Ecto neural progenitor cell (in vitro differentiated cells): ENCODE measurements at regions not wholly inside any gene's neighbourhood (a gene's known extent, or its start where the extent isn't known, plus 50 kb on each side); places are given as distances from the start of the nearest gene placed in this dataset.

Experiments
- DNase-seq: peaks from one replicate; pipeline ENCODE4 v3.0.0-alpha.2; 2018; ENCODE audit warnings: low spot score

DNA sequence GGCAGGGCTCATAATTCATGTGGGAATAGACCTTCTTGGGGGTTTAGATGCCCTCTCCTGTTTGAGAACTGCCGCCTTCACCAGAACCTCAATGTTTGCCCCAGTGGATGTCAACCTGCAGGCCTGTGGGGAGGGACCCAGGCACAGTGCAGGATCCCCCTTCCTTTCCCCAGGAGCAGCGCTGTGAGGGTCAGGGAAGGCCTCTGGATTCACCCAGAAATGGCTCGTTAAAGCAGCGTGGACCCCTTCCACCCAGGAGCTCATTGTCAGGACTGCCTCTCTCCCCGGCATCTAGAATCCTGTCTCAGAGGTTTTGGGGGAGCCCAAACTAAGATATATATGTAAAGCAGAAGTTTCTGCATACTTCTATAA lies 188.3 kb downstream of the GADD45G start:
- DNase-seq = no peak

DNA sequence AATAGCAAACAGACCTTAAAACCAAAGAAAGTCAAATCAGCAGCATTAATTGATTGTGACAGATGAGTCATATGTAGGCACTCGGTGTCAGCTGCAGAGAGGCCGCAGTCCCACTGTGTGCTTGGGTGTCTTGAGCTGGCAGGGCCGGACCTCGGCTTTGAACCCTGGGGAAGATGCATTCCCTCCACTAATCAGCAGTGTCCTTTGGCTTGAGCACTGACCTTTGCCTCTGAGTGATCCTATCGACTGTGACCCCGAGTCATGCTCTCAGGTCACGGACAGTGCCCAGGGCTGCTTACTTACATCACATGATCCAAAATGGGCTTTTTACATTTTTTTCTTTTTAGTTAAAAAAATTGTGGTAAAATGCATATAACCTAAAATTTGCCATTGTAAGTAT lies 188.7 kb downstream of the GADD45G start:
- DNase-seq = no peak

DNA sequence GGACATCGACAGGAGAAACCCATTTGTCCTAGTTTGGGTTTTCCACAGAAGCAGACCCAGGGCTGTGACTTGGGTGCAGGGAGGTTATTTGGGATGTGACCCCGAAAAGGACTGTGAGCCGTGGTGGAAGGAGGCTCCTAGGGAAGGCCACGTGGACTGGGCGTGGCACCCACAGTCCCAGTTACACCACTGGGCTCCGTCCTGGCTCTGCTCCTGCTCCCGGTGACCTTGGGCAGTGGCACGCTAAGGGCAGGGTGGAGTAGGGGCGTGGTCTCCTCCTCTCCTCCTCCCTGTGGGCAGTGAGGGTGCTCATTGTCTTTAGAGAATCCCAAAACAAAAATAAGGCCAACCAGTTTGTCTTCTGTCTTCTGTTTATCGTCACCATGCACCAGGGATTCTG lies 190.1 kb downstream of the GADD45G start:
- DNase-seq = no peak

DNA sequence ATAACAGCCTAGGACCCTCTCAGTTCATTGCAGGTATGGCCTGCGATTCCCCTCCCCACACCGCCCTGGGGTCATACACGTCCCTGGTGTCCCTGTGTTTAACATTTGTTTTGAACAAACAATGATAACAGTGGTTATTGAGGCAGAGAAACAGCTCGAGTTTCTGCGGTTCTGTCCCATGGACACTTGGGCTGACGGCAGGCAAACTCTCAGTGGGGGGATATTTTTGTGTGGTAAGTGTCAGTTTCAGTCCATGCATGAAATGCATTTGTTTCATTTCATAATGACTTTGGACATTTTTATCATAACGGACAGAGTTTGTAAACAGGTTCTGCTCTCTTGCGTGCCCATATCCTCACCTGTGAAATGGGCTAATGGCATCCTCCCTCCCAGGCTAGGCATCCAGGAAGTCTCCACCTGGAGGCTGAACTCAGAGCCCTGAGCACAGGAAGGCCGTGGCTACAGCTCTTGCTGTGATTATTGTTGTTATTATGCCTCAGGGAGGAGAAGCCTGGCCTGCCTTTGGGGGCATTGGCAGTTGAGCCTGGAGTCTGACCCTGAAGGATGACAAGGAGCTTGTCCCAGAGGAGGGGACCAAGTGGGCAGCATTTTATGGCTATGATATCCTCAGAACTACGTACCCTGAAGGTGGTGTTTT lies 190.9 kb downstream of the GADD45G start:
- DNase-seq = no peak

DNA sequence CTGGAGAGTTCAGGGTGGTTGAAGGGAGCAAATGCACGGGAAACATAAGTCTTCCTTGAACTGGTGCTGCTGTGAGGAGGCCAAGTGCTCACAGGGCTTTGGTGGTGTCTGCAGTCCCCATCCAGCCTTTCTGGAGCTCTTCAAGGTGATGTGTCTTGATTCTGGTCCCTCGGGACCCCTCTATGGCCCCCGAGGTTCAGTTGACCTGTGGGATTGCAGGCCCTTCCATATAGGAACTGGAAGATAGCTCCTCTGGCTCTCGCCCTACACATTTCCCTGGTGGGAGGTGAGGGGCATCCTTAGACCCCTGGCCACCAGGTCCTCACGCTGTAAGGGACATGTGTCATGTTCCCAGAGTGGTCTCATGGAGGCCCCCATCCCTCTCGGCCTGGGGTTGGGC lies 191.8 kb downstream of the GADD45G start:
- DNase-seq = no peak

DNA sequence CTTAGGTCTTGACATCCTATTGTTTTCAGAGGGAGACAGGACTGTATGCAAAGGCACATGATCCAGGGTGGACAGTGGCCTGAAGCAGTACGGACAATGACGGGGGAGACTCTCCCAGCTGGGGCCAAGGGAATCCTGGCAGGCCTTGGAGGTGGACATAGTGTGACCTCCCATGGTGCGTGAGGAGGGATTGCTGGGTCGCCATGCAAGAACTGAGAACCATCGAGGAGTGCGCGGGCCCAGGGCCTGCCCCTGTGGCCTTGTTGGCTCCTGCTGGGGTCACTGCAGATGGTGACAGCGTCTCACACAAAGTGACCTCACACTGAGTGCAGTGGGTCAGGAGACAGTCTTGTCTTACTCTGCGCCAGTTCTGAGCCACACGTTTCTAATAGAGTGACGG lies 192.4 kb downstream of the GADD45G start:
- no peak for DNase-seq

DNA sequence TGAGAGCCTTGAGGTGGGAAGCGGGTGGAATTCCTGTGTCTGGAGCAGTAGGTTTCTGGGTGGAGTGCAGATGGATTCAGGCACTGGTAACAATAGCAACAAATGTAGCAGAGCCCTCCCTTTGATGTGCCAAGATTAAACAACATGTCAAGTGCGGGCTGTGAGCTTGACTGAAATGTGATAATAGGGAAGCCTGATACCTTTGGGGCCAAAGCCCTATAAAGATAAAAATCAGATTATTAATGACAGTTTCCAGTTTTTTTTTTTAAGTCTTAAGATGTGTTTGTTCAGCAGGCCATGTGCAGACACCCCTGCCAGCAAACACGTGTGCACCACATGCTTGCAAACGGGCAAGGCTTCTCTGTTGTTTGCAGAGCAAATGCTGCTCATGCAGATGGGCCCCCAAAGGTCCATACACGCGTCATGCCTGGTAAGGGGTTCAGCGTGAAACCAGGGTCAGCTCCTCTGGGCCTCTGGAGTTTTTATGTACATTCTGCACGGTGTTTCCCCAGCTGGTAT lies 193.2 kb downstream of the GADD45G start:
- DNase-seq = no peak

DNA sequence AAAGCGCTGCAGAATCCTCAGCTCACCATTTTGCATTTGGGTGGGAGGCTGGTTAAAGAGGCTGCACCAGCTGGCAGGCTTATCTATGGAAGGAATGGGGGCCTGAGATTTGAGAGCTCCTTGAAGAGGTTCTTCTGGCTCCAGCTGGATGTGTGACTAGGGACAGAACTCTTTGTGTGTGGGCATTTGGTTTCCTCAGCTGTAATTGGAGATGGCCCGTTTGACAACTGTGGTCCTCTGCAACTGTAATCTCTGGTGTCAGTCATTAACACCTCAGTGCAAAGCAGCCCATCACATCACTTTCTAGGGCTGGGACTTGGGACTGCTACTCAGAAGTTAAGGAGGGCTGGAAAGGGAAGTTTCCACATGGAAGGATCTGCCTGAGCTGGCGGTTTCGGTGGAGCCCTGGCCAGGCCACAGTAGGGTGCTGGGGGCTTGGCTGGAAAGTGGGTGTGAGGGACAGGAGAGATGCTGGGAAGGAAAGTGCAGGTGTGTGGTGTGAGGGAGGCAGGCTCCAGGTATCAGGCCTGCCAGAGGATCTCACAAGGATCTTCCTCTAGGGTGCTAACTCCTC lies 193.8 kb downstream of the GADD45G start:
- DNase-seq = no peak

DNA sequence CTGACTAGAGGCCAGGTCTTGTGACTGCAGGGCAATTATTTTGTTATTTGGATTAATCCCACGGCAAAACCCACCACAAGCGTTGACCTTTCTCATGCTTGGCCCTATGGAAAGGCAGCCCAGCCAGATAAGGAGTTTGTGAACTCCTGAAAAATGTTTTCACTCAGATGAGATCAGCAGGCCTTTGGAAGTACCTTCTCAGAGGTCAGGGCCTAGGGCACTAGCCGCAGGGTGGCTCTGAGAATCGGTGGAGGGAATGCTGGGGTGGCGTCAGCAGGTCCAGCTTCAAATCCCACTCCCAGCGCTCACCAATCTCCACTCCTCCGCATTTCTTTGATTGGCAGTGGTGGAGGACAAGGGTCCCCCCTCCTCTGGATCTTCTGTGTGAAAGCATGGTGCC lies 194.4 kb downstream of the GADD45G start:
- no peak for DNase-seq

DNA sequence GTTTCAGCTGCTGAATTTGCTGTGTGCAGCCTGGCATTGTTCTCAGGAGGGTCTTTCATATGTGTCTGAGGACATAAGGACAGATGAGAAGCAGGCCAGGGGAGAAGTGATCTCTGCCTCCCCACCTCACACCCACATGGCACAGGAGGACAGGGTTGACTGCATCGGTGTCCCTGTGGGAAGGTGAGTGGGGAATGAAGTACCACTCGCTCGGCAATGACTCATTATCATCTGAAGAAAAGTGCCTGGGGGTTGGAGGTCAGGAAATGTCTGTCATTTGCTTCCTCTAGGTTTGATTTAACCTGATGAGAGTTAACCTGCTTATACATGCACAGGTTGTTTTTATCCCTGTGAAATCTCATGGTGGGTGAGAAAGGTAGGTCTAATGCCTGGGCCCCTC lies 195.0 kb downstream of the GADD45G start:
- no peak for DNase-seq

DNA sequence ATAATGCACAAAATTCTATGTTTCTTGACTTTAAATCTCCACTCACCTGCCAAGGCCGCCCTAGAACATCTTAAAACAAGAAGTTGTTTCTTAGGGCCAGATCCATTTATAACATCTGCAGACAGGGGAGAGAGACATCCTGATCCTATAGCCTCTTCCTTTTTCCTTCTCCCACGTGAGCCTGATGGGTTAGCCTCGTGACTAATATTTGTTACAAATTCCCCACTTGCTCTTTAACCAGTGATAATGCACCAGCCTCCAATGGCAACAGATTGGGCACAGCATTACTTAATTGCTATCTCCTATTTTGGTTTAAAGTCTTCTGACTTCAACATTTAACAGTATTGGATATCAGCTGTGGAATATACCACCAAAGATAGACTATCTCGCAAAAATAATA lies 196.5 kb downstream of the GADD45G start:
- no peak for DNase-seq

DNA sequence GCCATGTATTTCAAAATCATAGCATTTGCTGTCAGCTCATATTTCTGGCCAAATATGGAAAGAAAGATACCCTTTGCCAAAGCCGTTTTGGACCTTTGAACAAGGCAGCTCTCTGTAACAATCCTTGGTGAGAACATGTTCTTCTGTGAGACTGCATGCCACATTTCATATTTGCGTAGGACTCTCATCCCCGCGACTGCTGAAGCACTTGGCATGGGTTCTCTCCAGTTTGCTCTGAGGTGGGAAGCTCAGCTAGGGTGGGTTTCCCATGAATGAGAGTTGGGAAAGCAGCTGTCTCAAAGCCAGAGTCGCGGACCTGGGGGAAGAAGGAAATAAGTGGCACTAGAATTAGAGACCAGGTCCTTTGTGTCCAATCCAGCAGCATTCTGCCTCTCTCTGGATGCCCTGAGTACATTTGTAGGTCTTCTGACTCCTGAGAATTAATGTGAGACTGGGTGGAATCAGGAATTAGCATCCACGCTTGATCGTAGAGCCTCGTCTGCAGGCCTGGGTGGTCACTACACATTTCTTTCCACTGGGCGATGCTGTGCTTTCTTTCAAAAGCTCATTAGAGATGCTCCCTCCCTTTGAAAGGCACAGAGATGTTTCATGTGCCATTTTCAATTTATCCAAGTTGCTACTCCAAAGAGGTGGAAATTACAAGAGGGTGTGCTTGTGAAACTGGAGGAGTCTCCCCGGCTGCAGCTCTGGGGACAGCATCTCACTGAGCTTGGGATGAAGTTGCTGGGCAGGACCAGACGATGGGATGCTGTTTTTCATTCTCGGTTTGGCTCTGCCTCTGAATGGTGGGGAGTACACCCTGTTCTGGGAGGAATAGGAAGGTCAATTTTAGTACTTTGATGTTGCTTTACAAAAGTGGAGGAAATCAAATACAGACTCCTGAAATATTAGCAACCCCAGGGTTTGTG lies 197.2 kb downstream of the GADD45G start:
- DNase-seq = no peak

DNA sequence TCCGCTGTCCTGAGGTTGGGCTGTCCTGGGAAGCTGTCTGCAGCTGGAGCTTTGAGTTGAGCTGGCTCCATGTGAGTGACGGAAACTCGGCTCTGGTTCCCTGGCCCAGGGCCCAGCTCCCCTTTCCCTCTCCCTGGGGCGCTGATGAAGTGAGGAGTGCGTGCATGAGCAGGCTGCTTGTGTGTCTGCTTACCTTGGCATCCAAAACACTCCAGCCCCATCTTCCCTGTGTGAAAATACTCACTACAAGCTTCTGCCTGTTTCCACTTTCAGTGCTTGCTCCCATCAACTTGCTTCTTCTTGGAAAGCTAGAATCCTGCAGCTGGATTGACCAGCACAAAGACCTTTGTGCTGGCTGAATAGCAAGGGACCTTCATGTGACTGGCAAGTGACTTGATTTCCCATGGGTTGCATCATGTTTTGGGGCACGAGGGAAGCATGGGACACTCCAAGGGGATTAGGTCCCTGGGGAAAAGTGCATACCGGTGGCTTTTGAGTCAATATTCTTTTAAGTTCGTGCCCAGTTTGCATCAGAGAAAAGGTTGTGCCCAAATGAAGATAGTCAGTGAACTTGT lies 198.1 kb downstream of the GADD45G start:
- no peak for DNase-seq

DNA sequence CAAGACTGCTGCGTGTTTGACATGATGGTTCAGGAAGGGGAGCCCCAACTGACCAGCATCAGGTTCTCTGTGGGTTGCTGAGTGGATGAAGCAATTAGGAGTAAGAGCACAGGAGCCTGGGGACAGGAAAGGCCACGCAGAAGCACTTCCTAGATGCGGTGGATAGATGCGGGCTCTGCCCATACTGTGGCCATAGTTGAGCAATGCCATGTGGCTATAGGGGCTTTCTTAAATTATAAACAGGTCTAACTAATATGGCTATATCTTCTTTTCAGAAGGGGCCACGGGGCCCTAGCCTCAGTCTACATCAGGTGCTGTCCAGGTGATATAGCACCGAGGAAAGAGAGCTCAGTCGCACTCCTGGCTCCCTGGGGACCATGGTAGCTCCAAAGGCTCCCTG lies 198.6 kb downstream of the GADD45G start:
- no peak for DNase-seq

DNA sequence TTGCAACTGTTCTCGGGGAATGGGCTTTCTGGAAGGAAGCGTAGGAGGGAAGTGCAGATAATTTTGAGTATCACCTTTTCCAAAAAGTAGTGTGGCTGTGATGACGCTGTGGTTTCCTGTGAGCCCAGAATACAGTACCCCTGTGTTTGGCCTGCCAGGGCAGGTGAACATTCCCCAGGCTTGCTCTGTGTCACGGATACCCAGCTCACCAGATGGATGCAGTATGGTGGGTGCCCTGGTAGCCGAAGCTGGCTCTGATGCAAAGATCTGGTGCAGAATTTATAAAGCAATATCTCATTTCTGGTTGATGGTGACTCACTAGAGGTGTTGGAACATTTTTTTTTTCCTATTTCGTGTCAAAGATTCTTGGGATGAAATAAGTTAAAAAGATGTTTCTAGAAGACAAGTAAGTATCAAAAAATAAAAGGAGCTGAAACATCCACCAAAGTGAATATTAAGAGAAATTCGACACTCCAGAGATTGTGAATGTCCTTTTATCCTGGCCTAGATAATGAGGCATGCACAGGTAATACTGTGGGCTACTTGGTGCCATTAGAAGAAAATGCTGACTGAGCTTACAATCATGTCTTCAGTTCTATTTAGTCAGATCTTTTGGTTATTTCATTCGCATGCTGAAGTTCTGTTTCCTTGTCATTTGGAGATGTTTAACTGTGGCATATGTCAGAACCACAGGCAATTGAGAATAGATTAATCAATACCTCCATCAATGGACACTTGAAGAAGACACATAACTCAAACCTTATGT lies 200.1 kb downstream of the GADD45G start:
- DNase-seq = no peak

DNA sequence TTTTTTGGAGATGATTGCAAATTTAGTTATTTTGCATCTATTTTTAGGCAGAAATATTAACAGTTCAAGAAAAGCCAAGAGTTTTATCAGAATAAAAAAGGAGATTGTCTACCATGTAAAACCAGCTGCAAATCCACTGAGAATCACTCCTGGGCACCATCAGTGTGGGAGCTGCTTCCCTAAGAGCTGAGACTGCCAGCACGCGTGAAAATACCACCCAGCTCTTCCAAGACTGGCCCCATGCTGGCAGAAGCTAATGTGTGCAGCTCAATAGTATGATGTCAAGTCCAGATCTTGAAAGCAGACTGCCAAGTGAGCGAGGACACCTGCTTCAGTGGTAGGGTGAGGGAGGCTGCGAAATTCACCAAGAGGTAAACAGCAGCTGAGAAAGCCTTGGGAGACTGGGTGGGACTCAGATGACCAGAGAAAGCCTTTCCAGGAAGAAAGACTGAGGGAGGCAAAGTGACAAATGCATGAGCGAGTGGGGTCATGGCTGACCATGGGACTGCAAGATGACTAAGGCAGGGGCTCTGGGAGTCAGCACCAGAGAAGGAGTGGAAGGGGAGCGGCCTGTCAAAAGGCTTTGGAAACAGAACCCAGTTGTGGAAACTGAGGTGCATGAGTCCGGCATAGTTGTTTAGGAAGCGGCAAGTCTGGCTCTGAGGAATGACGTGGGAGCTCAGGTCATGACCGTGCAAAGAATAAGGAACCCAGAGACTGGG lies 200.9 kb downstream of the GADD45G start:
- peak; percentile 27 for DNase-seq

DNA sequence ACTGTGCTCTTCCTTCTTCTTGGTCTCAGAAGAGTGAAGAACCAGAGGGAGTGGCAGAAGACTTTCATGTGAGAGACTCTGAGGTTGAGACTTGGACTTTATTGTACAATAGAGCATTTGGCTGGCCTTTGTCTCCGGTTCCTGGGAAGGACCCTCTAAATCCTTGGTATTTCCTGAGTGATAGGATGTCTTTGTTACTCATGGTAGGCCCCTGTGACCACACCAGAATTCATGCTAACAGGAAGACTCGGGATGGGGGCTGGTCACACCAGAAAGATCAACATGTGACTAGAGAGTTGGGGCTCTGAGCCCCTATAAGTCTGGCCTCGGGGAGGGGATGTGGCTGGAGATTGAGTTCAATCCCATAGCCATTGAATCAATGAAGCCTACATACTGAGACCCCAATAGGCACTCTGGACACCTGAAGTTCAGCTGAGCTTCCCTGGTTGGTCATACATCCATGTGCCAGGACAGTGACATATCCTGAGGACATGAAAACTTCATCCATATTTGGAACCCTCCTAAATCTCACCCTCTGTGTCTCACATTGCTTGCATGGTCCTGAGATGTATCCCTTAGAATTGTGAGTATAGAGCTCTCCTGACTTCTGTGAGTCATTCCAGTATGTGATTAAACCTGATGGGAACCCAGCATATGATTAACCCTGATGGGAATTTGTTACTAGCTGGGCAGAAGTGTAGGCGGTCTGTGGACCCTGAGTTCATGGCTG lies 201.7 kb downstream of the GADD45G start:
- DNase-seq = no peak

DNA sequence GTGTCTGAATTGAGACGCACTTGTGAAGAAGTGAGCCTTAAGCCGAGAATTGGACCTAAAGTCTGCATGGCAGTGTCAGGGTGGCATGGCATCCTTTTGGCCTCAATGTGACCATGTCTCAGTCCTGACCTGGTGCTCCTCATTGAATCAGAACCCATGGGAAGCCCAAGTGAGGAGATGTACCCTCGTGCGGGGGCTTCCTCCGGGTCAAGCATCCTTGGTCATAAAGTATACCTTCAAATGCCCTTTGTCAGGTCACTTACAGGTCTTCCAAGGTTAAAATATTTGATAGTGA lies 202.2 kb downstream of the GADD45G start:
- no peak for DNase-seq

DNA sequence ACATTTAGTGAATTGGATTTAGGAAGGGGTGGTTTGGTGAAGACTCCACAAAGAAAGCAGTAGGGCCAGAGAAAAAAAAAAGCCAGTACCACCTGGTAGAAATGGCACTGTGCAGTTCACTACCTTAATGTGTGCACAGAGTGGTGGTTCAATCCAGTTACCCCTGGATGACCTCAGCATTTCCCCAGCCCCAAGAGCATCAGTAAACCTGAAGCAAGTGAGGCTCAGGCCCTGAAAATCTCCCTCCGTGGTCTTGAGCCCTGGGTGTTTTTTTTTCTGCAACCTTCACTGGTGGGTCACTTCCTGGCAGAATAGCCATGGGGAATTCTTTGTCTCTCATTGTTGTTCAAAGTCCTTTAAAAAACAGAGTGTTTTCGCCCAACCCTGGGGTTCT lies 202.9 kb downstream of the GADD45G start:
- DNase-seq = no peak

DNA sequence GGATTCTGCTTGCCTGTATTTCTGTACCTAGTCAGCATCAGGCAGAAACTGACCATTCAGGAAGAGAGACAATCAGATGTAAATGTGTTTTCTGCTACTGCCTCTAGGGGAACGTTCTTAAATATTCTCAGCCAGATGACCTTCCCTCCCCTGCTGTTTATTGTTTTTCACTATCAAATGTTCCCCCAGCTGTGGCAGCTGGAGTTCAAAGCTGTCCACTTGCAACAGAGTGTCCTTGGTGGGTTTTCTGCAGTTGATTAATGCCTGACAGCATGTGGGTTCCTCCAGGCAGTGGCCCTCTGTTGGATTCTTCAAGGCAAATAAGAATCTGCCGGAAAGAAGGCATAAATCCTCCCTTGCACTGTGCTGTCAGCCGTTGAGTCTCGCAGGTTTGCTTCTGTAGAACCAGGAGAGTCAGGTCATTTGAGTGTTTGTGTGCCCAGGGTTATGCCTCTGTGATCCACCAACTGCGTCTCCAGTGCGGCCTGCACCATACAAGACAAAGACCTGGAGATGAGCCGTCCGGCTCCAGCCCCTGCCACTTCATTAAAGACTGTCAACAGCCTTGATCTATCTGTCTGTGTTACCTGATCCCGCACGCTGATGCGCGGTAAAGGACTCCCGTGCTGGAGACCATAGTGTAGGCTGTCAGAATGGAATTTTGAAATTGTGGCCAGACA lies 203.4 kb downstream of the GADD45G start:
- no peak for DNase-seq
